ENCODE measurements at regions not wholly inside any gene's neighbourhood (a gene's known extent, or its start where the extent isn't known, plus 50 kb on each side); places are given as distances from the start of the nearest gene placed in this dataset.
"Not testable (repeated sequence)": the region's sequence is repeated elsewhere in the genome, so short reads cannot be mapped to it uniquely, and the experiment has no call there.

- TF ChIP-seq, protein P1, sequence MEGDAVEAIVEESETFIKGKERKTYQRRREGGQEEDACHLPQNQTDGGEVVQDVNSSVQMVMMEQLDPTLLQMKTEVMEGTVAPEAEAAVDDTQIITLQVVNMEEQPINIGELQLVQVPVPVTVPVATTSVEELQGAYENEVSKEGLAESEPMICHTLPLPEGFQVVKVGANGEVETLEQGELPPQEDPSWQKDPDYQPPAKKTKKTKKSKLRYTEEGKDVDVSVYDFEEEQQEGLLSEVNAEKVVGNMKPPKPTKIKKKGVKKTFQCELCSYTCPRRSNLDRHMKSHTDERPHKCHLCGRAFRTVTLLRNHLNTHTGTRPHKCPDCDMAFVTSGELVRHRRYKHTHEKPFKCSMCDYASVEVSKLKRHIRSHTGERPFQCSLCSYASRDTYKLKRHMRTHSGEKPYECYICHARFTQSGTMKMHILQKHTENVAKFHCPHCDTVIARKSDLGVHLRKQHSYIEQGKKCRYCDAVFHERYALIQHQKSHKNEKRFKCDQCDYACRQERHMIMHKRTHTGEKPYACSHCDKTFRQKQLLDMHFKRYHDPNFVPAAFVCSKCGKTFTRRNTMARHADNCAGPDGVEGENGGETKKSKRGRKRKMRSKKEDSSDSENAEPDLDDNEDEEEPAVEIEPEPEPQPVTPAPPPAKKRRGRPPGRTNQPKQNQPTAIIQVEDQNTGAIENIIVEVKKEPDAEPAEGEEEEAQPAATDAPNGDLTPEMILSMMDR (IDR thresholded peaks at IDR 0.05; ENCODE audit: insufficient read depth, low read length, poor library complexity, severe bottlenecking), result not testable (repeated sequence)
- TF ChIP-seq EZH2phosphoT487 (conservative IDR thresholded peaks at IDR 0.05; ENCODE audit: low read length), result not testable (repeated sequence)
Observed at GRCh38 chr3:18205701-18206100, 219.4 kb downstream of the SATB1 start.

Measured in SU-DHL-6 (cell line).